Ecto neural progenitor cell (in vitro differentiated cells): ENCODE measurements at regions not wholly inside any gene's neighbourhood (a gene's known extent, or its start where the extent isn't known, plus 50 kb on each side); places are given as distances from the start of the nearest gene placed in this dataset.
A peak's percentile ranks its signal among the peaks of the same experiment; 100 is the strongest.
"Not testable (repeated sequence)": the region's sequence is repeated elsewhere in the genome, so short reads cannot be mapped to it uniquely, and the experiment has no call there.

Experiments used
- DNase-seq: peaks from one replicate; pipeline ENCODE4 v3.0.0-alpha.2; 2018; ENCODE audit warnings: low spot score

GRCh38 chr3:166522017-166522416, 684.8 kb upstream of the BCHE start:
- DNase-seq = no peak

- DNase-seq = no peak
Observed at GRCh38 chr3:166519443-166519842, 682.2 kb upstream of the BCHE start.

- DNase-seq = no peak
Observed at GRCh38 chr3:166518040-166518439, 680.8 kb upstream of the BCHE start.

GRCh38 chr3:166510382-166510781, 673.2 kb upstream of the BCHE start:
- peak; percentile 54 for DNase-seq

GRCh38 chr3:166500420-166500819, 663.2 kb upstream of the BCHE start:
- not testable (repeated sequence) for DNase-seq

GRCh38 chr3:166499636-166500035, 662.4 kb upstream of the BCHE start:
- no peak for DNase-seq

GRCh38 chr3:166498446-166498845, 661.2 kb upstream of the BCHE start:
- no peak for DNase-seq

GRCh38 chr3:166489826-166490225, 652.6 kb upstream of the BCHE start:
- DNase-seq = no peak

GRCh38 chr3:166488977-166489672, 651.9 kb upstream of the BCHE start:
- DNase-seq = no peak

GRCh38 chr3:166484470-166484869, 647.2 kb upstream of the BCHE start:
- DNase-seq = no peak

- no peak for DNase-seq
Observed at GRCh38 chr3:166481340-166481739, 644.1 kb upstream of the BCHE start.

GRCh38 chr3:166478356-166478755, 641.1 kb upstream of the BCHE start:
- no peak for DNase-seq

- no peak for DNase-seq
Observed at GRCh38 chr3:166473501-166473900, 636.3 kb upstream of the BCHE start.

GRCh38 chr3:166472015-166472414, 634.8 kb upstream of the BCHE start:
- DNase-seq = no peak

GRCh38 chr3:166471074-166471767, 634.0 kb upstream of the BCHE start:
- no peak for DNase-seq

GRCh38 chr3:166462891-166463470, 625.8 kb upstream of the BCHE start:
- DNase-seq = no peak

GRCh38 chr3:166461626-166462025, 624.4 kb upstream of the BCHE start:
- DNase-seq = no peak

GRCh38 chr3:166457382-166457781, 620.2 kb upstream of the BCHE start:
- no peak for DNase-seq

GRCh38 chr3:166456286-166456685, 619.1 kb upstream of the BCHE start:
- no peak for DNase-seq

- no peak for DNase-seq
Observed at GRCh38 chr3:166455744-166456143, 618.5 kb upstream of the BCHE start.

GRCh38 chr3:166453478-166453877, 616.3 kb upstream of the BCHE start:
- no peak for DNase-seq

- DNase-seq = no peak
Observed at GRCh38 chr3:166451997-166452396, 614.8 kb upstream of the BCHE start.

- DNase-seq = no peak
Observed at GRCh38 chr3:166447513-166447912, 610.3 kb upstream of the BCHE start.
